Neuron (in vitro differentiated cells): ENCODE measurements at regions not wholly inside any gene's neighbourhood (a gene's known extent, or its start where the extent isn't known, plus 50 kb on each side); places are given as distances from the start of the nearest gene placed in this dataset.

Experiments used
- H2AFZ ChIP-seq: one replicate; pipeline ENCODE4 v1.6.1; 2013; ENCODE audit warnings: low read depth, mild to moderate bottlenecking, inconsistent platforms, low read length, moderate library complexity
- H3K27me3 ChIP-seq: one replicate; pipeline ENCODE4 v1.6.1; 2013; ENCODE audit warnings: low read length; ENCODE audit not compliant: insufficient read depth
- H3K36me3 ChIP-seq: one replicate; pipeline ENCODE4 v1.6.1; 2013; ENCODE audit warnings: low read length; ENCODE audit not compliant: insufficient read depth
- H3K4me1 ChIP-seq: one replicate; pipeline ENCODE4 v1.6.1; 2013; ENCODE audit warnings: low read length; ENCODE audit not compliant: insufficient read depth
- H3K4me3 ChIP-seq: 2 replicates; pipeline ENCODE4 v1.5.1; 2013; ENCODE audit warnings: mild to moderate bottlenecking, low read length, moderate library complexity
- H3K9me3 ChIP-seq: one replicate; pipeline ENCODE4 v1.6.1; 2013; ENCODE audit warnings: low read length

- Histone ChIP-seq H3K4me1 (peaks cover 11% of the 10 kb centered on the region), H3K9me3 (no peaks in the 10 kb centered on the region), H2AFZ (no peak overlapping the region), H3K36me3 (no peaks in the 10 kb centered on the region), H3K4me3 (no peak overlapping the region), H3K27me3 (no peaks in the 10 kb centered on the region)
Observed at GRCh38 chr3:194268654-194269512, 82.2 kb downstream of the CPN2 start.

- no peak overlapping the region for H2AFZ ChIP-seq
- no peaks in the 10 kb centered on the region for H3K27me3 ChIP-seq
- H3K9me3 ChIP-seq = no peaks in the 10 kb centered on the region
- H3K36me3 ChIP-seq = no peaks in the 10 kb centered on the region
- no peak overlapping the region for H3K4me3 ChIP-seq
- peaks cover 14% of the 10 kb centered on the region for H3K4me1 ChIP-seq
Observed at GRCh38 chr3:194269610-194270145, 81.5 kb downstream of the CPN2 start.

GRCh38 chr3:194270627-194271459 lies 80.3 kb downstream of the CPN2 start:
- Histone ChIP-seq H2AFZ (no peak overlapping the region), H3K4me1 (peaks cover 18% of the 10 kb centered on the region), H3K36me3 (no peaks in the 10 kb centered on the region), H3K27me3 (no peaks in the 10 kb centered on the region), H3K9me3 (no peaks in the 10 kb centered on the region), H3K4me3 (no peak overlapping the region)

GRCh38 chr3:194271460-194272035 lies 79.6 kb downstream of the CPN2 start:
- Histone ChIP-seq H3K27me3 (no peaks in the 10 kb centered on the region), H3K9me3 (no peaks in the 10 kb centered on the region), H3K36me3 (no peaks in the 10 kb centered on the region), H3K4me1 (peaks cover 18% of the 10 kb centered on the region), H3K4me3 (no peak overlapping the region), H2AFZ (no peak overlapping the region)

- H3K4me1 ChIP-seq = peaks cover 18% of the 10 kb centered on the region
- H3K4me3 ChIP-seq = no peak overlapping the region
- H3K27me3 ChIP-seq = peaks cover 1% of the 10 kb centered on the region
- H3K36me3 ChIP-seq = no peaks in the 10 kb centered on the region
- H2AFZ ChIP-seq = no peak overlapping the region
- H3K9me3 ChIP-seq = no peaks in the 10 kb centered on the region
Observed at GRCh38 chr3:194272221-194272620, 78.9 kb downstream of the CPN2 start.

GRCh38 chr3:194272861-194273742 lies 78.0 kb downstream of the CPN2 start:
- peaks cover 26% of the 10 kb centered on the region for H3K4me1 ChIP-seq
- no peak overlapping the region for H3K4me3 ChIP-seq
- peaks cover 2% of the 10 kb centered on the region for H3K27me3 ChIP-seq
- no peaks in the 10 kb centered on the region for H3K9me3 ChIP-seq
- no peaks in the 10 kb centered on the region for H3K36me3 ChIP-seq
- H2AFZ ChIP-seq = no peak overlapping the region

- Histone ChIP-seq H3K27me3 (peaks cover 2% of the 10 kb centered on the region), H3K36me3 (no peaks in the 10 kb centered on the region), H3K4me3 (no peak overlapping the region), H3K4me1 (peaks cover 33% of the 10 kb centered on the region), H2AFZ (no peak overlapping the region), H3K9me3 (no peaks in the 10 kb centered on the region)
Observed at GRCh38 chr3:194273743-194274310, 77.3 kb downstream of the CPN2 start.

GRCh38 chr3:194274424-194275085 lies 76.6 kb downstream of the CPN2 start:
- Histone ChIP-seq H3K36me3 (no peaks in the 10 kb centered on the region), H3K4me1 (peaks cover 33% of the 10 kb centered on the region), H3K4me3 (no peak overlapping the region), H3K9me3 (no peaks in the 10 kb centered on the region), H2AFZ (no peak overlapping the region), H3K27me3 (peaks cover 2% of the 10 kb centered on the region)

- Histone ChIP-seq H3K27me3 (peaks cover 2% of the 10 kb centered on the region), H3K9me3 (no peaks in the 10 kb centered on the region), H3K4me1 (peaks cover 33% of the 10 kb centered on the region), H3K36me3 (no peaks in the 10 kb centered on the region), H3K4me3 (no peak overlapping the region), H2AFZ (no peak overlapping the region)
Observed at GRCh38 chr3:194275291-194275690, 75.8 kb downstream of the CPN2 start.

- Histone ChIP-seq H3K36me3 (no peaks in the 10 kb centered on the region), H3K4me1 (peaks cover 30% of the 10 kb centered on the region), H3K9me3 (no peaks in the 10 kb centered on the region), H2AFZ (no peak overlapping the region), H3K27me3 (peaks cover 2% of the 10 kb centered on the region), H3K4me3 (no peak overlapping the region)
Observed at GRCh38 chr3:194275721-194276120, 75.4 kb downstream of the CPN2 start.

- H3K27me3 ChIP-seq = peaks cover 2% of the 10 kb centered on the region
- H3K4me1 ChIP-seq = peaks cover 23% of the 10 kb centered on the region
- H3K9me3 ChIP-seq = no peaks in the 10 kb centered on the region
- no peak overlapping the region for H2AFZ ChIP-seq
- no peaks in the 10 kb centered on the region for H3K36me3 ChIP-seq
- no peak overlapping the region for H3K4me3 ChIP-seq
Observed at GRCh38 chr3:194276768-194277103, 74.4 kb downstream of the CPN2 start.
